Astrocyte of the spinal cord (primary cell): ENCODE measurements at regions not wholly inside any gene's neighbourhood (a gene's known extent, or its start where the extent isn't known, plus 50 kb on each side); places are given as distances from the start of the nearest gene placed in this dataset.

Experiments used
- DNase-seq: peaks from one replicate; pipeline ENCODE4 v3.0.0; 2011; ENCODE audit warnings: low read depth, low spot score
- H3K4me3 ChIP-seq: 2 replicates; pipeline ENCODE4 v1.5.1; 2011; ENCODE audit warnings: low read depth, mild to moderate bottlenecking, low read length, moderate library complexity
- in situ Hi-C: cut with HindIII; loops from 2 replicates; pipeline ENCODE4 v1.10.0; 2017; ENCODE audit warnings: low sequenced_read_pairs
- TF ChIP-seq, protein P1 (sequence below): IDR thresholded peaks from 2 replicates; pipeline ENCODE4 v1.5.1; 2012; ENCODE audit warnings: low read depth, mild to moderate bottlenecking, low read length, inconsistent platforms

DNA sequence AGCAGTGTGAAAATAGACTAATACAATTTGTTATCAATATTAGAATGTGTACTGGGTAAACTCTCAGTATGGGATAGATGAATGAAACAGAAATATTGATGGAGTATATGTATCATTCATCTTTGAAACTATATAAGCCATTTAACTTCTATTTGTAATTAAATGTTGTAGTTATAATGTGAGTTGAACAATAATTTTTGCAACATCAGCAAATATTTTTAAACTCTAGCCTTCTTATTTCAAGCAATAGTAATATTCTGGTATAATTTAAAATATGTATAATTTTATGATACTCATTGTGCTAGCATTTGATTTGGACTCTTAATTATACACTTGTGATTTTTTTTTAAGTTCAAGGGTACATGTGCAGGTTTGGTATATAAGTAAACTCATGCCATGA, 59.6 kb upstream of the RGMB start:
- no peak for DNase-seq
- in situ Hi-C loops = no loop called here
- TF ChIP-seq, protein P1, sequence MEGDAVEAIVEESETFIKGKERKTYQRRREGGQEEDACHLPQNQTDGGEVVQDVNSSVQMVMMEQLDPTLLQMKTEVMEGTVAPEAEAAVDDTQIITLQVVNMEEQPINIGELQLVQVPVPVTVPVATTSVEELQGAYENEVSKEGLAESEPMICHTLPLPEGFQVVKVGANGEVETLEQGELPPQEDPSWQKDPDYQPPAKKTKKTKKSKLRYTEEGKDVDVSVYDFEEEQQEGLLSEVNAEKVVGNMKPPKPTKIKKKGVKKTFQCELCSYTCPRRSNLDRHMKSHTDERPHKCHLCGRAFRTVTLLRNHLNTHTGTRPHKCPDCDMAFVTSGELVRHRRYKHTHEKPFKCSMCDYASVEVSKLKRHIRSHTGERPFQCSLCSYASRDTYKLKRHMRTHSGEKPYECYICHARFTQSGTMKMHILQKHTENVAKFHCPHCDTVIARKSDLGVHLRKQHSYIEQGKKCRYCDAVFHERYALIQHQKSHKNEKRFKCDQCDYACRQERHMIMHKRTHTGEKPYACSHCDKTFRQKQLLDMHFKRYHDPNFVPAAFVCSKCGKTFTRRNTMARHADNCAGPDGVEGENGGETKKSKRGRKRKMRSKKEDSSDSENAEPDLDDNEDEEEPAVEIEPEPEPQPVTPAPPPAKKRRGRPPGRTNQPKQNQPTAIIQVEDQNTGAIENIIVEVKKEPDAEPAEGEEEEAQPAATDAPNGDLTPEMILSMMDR = no peak
- no peak overlapping the region for H3K4me3 ChIP-seq

DNA sequence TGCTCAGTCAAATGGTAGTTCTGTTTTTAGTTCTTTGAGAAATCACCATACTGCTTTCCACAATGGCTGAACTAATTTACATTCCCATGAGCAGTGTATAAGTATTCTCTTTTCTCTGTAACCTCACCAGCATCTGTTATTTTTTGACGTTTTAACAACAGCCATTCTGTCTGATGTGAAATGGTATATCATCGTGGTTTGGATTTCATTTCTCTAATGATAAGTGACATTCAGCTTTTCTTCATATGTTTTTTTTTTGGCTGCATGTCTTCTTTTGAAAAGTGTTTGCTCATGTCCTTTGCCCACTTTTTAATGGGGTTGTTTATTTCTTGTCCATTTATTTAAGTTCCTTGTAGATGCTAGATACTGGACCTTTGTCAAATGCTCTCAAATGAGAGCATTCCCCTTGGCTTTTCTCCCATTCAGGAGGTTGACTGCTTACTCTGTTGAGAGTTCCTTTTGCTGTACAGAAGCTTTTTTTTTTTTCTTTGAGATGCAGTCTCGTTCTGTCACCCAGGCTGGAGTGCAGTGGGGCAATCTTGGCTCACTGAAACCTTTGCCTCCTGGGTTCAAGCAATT, 58.7 kb upstream of the RGMB start:
- TF ChIP-seq, protein P1 = no peak
- DNase-seq = no peak
- in situ Hi-C loops = no loop called here
- H3K4me3 ChIP-seq = no peak overlapping the region

- no peak overlapping the region for H3K4me3 ChIP-seq
- in situ Hi-C loops = no loop called here
- TF ChIP-seq, protein P1 = no peak
- peak; percentile 37 for DNase-seq
Measured at GRCh38 chr5:98721231-98721928, 52.1 kb upstream of the RGMB start.

- peak; percentile 9 for DNase-seq
- no peak overlapping the region for H3K4me3 ChIP-seq
- TF ChIP-seq, protein P1 = no peak
- in situ Hi-C loops = no loop called here
Measured at GRCh38 chr5:98722188-98722587, 51.3 kb upstream of the RGMB start.

DNA sequence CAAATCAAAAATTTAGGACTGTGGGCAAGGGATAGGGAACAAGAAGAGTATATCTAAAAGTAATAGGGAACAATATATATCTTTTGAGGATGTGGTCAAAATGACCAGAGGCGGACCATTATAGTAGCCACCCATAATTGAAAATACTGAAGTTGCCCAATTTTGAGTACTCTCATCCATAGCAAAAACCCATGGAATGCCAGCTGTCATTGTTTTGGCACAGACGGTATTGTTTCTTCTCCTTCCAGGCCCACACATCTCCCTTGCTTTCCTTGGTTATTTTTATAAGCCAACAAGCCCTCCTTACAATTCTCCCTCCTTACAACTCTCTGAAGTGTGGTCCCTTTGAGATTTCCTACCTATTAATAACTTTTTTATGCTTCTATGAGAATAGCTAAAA, 50.4 kb upstream of the RGMB start:
- H3K4me3 ChIP-seq = no peak overlapping the region
- no peak for DNase-seq
- TF ChIP-seq, protein P1 = no peak
- in situ Hi-C loops = no loop called here
